ENCODE measurements at regions not wholly inside any gene's neighbourhood (a gene's known extent, or its start where the extent isn't known, plus 50 kb on each side); places are given as distances from the start of the nearest gene placed in this dataset.

DNA sequence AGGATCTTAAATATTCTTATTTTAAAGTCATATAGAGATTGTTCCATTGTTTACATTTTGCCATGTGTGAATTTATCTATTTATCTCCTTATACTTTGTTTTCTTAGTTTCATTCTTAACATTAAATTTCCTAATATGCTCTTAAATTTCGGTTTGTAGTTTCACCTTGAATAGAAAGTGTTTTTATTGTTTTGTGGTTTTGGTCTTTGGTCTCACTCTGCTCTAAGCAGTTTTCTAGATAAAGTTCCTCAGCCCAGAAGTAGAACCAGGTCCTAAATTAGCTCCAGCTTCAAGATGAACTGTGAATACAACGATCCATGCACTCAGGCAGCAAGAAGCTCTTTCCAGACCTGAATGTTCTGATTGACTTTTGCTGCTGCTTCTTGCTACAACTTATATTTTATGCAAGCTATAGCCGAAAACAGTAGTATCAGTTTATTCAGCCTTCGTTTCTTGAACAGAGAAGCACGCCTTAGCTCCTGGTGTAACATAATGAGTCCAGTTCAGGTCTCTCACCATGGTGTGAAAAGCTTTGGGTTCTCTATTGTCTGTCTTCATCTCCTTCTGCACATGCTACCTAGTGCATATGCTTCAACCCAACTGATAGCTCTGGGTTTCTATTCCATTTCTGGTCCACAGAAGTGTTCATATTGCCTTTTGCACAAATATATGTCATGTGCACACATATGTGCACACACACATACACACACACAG is 95.3 kb downstream of the SEM1 start:
- Histone ChIP-seq H3K4me3 (ENCODE audit: low read length in 3 of 3) (no peak overlapping the region), H3K27ac (ENCODE audit: low read depth in 2 of 2, low read length in 2 of 2) (no peak overlapping the region), H3K27me3 (ENCODE audit: control insufficient read depth, insufficient read depth, low read length) (no peaks in the 10 kb centered on the region), H3K9me3 (ENCODE audit: control insufficient read depth in 2 of 3, insufficient read depth in 1 of 3, low read length in 3 of 3) (peaks cover 0 to 5% (median 0%) of the 10 kb centered on the region in 3 donors), H3K36me3 (ENCODE audit: control insufficient read depth in 2 of 3, insufficient read depth in 3 of 3, low read length in 3 of 3) (no peaks in the 10 kb centered on the region), H3K4me1 (ENCODE audit: control insufficient read depth in 2 of 3, insufficient read depth in 2 of 3, low read depth in 1 of 3, low read length in 3 of 3) (no peaks in the 10 kb centered on the region), H3K9ac (ENCODE audit: low read length in 3 of 3) (no peak overlapping the region)
- TF ChIP-seq, protein P1, sequence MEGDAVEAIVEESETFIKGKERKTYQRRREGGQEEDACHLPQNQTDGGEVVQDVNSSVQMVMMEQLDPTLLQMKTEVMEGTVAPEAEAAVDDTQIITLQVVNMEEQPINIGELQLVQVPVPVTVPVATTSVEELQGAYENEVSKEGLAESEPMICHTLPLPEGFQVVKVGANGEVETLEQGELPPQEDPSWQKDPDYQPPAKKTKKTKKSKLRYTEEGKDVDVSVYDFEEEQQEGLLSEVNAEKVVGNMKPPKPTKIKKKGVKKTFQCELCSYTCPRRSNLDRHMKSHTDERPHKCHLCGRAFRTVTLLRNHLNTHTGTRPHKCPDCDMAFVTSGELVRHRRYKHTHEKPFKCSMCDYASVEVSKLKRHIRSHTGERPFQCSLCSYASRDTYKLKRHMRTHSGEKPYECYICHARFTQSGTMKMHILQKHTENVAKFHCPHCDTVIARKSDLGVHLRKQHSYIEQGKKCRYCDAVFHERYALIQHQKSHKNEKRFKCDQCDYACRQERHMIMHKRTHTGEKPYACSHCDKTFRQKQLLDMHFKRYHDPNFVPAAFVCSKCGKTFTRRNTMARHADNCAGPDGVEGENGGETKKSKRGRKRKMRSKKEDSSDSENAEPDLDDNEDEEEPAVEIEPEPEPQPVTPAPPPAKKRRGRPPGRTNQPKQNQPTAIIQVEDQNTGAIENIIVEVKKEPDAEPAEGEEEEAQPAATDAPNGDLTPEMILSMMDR (IDR thresholded peaks at IDR 0.05; ENCODE audit: borderline replicate concordance, extremely low read depth, insufficient read depth), result no peak
- intact Hi-C loops (cut with DNase I), result no loop called here
- FAIRE-seq (no peak), DNase-seq (no peak)

DNA sequence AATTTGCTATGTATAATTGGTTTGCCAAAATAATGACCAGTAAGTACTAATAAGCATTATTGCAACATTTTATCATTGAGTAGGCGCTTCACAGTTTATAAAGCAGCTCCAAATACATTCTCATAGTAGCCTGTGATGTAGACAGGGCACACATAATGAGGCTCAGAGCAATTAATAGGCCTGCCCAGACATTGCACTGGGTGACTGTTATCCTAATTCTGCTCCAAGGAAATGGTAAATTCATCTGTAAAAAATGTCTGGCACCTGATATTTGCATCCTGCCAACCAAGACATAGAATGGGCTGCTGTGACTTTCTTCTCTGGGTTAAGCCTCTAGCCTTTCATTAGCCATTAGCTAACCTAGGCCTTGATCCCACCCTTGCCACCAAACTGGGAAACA is 97.6 kb downstream of the SEM1 start:
- H3K9me3 ChIP-seq (ENCODE audit: control insufficient read depth in 2 of 3, insufficient read depth in 1 of 3, low read length in 3 of 3), result peaks cover 0 to 5% (median 0%) of the 10 kb centered on the region in 3 donors
- H3K4me1 ChIP-seq (ENCODE audit: control insufficient read depth in 2 of 3, insufficient read depth in 2 of 3, low read depth in 1 of 3, low read length in 3 of 3), result no peaks in the 10 kb centered on the region
- no peak overlapping the region for H3K9ac ChIP-seq (ENCODE audit: low read length in 3 of 3)
- FAIRE-seq (no peak), DNase-seq (no peak)
- H3K27me3 ChIP-seq (ENCODE audit: control insufficient read depth, insufficient read depth, low read length), result no peaks in the 10 kb centered on the region
- no peak overlapping the region for H3K4me3 ChIP-seq (ENCODE audit: low read length in 3 of 3)
- intact Hi-C loops (cut with DNase I), result no loop called here
- TF ChIP-seq, protein P1 (IDR thresholded peaks at IDR 0.05; ENCODE audit: borderline replicate concordance, extremely low read depth, insufficient read depth), result no peak
- H3K27ac ChIP-seq (ENCODE audit: low read depth in 2 of 2, low read length in 2 of 2), result no peak overlapping the region
- no peaks in the 10 kb centered on the region for H3K36me3 ChIP-seq (ENCODE audit: control insufficient read depth in 2 of 3, insufficient read depth in 3 of 3, low read length in 3 of 3)

DNA sequence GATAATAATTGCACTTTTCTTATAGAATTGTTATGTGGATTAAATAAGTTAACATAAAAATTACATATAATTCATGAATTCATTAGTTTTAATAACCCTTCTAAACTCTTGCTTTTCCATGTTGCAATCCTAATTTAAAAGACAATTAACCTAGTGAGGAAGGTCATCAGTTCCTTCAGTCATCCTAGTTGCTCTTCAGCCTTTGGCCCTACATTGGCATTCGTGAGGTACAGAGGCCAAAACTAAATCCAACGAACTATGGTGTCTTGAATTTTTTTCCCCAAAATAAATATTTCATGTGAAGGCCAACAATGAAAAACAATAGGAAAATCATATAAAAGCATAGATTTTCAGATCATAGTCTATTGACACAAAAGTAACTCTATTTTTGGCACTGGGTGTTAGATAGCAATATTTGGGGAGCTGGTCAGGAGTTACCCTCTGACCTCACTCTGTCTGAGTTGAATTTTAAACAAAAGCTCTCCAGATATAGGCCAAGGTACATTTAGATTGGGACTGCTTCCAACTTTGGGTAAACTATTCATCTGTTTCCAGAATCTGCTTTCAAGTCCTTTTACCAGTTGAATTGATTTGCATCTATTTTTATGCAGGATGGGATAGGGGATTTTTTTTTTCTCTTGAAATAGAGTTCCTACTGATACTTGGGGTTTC is 104.5 kb downstream of the SEM1 start:
- intact Hi-C loops (cut with DNase I), result no loop called here
- H3K4me1 ChIP-seq (ENCODE audit: control insufficient read depth in 2 of 3, insufficient read depth in 2 of 3, low read depth in 1 of 3, low read length in 3 of 3), result no peaks in the 10 kb centered on the region
- DNase-seq (no peak), FAIRE-seq (no peak)
- H3K4me3 ChIP-seq (ENCODE audit: low read length in 3 of 3), result no peak overlapping the region
- no peaks in the 10 kb centered on the region for H3K36me3 ChIP-seq (ENCODE audit: control insufficient read depth in 2 of 3, insufficient read depth in 3 of 3, low read length in 3 of 3)
- TF ChIP-seq, protein P1 (IDR thresholded peaks at IDR 0.05; ENCODE audit: borderline replicate concordance, extremely low read depth, insufficient read depth), result no peak
- no peaks in the 10 kb centered on the region for H3K9me3 ChIP-seq (ENCODE audit: control insufficient read depth in 2 of 3, insufficient read depth in 1 of 3, low read length in 3 of 3)
- H3K27me3 ChIP-seq (ENCODE audit: control insufficient read depth, insufficient read depth, low read length), result no peaks in the 10 kb centered on the region
- H3K27ac ChIP-seq (ENCODE audit: low read depth in 2 of 2, low read length in 2 of 2), result no peak overlapping the region
- H3K9ac ChIP-seq (ENCODE audit: low read length in 3 of 3), result no peak overlapping the region
